Gastroesophageal sphincter (tissue), 3 donors: ENCODE measurements at regions not wholly inside any gene's neighbourhood (a gene's known extent, or its start where the extent isn't known, plus 50 kb on each side); places are given as distances from the start of the nearest gene placed in this dataset.

Experiments used
- EP300 ChIP-seq: sonication (generic); formaldehyde crosslinking; IDR thresholded peaks from one replicate; pipeline ENCODE4 v1.6.1; 2017; ENCODE audit warnings: antibody characterized with exemption, mild to moderate bottlenecking
- POLR2A ChIP-seq, 2 donors: fragments of 450-650 bp; IDR thresholded peaks; one replicate each; pipeline ENCODE4 v1.6.1; 2017; ENCODE audit warnings: antibody characterized with exemption in 2 of 2, mild to moderate bottlenecking in 2 of 2, moderate library complexity in 1 of 2
- POLR2AphosphoS5 ChIP-seq: sonication (generic); formaldehyde crosslinking; IDR thresholded peaks from one replicate; pipeline ENCODE4 v1.6.1; 2017; ENCODE audit warnings: antibody characterized with exemption
- TF ChIP-seq, protein P1 (sequence below), 4 experiments: fragments of 200-600 bp in 2 of 4; fragments of 450-650 bp in 2 of 4; sonication (generic) in 1 of 4; IDR thresholded peaks; one replicate each; pipeline ENCODE4 v1.5.1; 2017 to 2019; ENCODE audit warnings: antibody characterized with exemption in 4 of 4, mild to moderate bottlenecking in 2 of 4, moderate library complexity in 2 of 4

DNA sequence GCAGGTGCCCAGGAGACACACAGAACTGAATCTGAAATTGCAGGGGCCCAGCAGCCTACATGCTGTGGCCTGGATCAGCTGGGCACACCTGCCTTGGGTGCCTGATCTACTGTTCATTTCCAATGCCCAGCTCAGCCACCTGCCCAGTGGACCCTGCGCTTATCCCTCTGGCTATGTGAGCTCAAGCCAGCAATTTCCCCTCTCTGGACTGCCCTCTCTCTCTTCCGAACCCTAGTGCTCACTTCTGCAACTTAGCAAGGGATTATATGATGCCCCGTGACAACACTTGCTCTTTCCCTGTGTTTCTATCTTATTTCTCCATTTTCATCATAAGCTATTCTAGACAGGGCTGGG is 276.0 kb downstream of the UACA start:
- TF ChIP-seq, protein P1, sequence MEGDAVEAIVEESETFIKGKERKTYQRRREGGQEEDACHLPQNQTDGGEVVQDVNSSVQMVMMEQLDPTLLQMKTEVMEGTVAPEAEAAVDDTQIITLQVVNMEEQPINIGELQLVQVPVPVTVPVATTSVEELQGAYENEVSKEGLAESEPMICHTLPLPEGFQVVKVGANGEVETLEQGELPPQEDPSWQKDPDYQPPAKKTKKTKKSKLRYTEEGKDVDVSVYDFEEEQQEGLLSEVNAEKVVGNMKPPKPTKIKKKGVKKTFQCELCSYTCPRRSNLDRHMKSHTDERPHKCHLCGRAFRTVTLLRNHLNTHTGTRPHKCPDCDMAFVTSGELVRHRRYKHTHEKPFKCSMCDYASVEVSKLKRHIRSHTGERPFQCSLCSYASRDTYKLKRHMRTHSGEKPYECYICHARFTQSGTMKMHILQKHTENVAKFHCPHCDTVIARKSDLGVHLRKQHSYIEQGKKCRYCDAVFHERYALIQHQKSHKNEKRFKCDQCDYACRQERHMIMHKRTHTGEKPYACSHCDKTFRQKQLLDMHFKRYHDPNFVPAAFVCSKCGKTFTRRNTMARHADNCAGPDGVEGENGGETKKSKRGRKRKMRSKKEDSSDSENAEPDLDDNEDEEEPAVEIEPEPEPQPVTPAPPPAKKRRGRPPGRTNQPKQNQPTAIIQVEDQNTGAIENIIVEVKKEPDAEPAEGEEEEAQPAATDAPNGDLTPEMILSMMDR (IDR thresholded peaks at IDR 0.05) = no peak
- TF ChIP-seq POLR2AphosphoS5 = no peak
- TF ChIP-seq EP300 = no peak
- TF ChIP-seq POLR2A (IDR thresholded peaks at IDR 0.05) = no peak
